WI38 (cell line): ENCODE measurements at regions not wholly inside any gene's neighbourhood (a gene's known extent, or its start where the extent isn't known, plus 50 kb on each side); places are given as distances from the start of the nearest gene placed in this dataset.

ENCODE experiments used
- H3K4me3 ChIP-seq: 2 replicates; pipeline ENCODE4 v1.5.1; 2011; ENCODE audit warnings: low read depth, mild to moderate bottlenecking, control low read depth, low read length
- CTCF ChIP-seq: IDR thresholded peaks from 2 replicates; pipeline ENCODE4 v1.5.1; 2012; ENCODE audit warnings: low read depth, mild to moderate bottlenecking, control low read depth, low read length

- no peak for TF ChIP-seq CTCF
- no peak overlapping the region for H3K4me3 ChIP-seq
Observed at GRCh38 chr1:177385760-177386698, 215.3 kb downstream of the BRINP2 start.

- no peak overlapping the region for H3K4me3 ChIP-seq
- TF ChIP-seq CTCF, result no peak
Observed at GRCh38 chr1:177384461-177384860, 213.7 kb downstream of the BRINP2 start.

- no peak for TF ChIP-seq CTCF
- H3K4me3 ChIP-seq, result no peak overlapping the region
Observed at GRCh38 chr1:177383715-177384114, 213.0 kb downstream of the BRINP2 start.

GRCh38 chr1:177377866-177378265 is 207.1 kb downstream of the BRINP2 start:
- H3K4me3 ChIP-seq, result no peak overlapping the region
- no peak for TF ChIP-seq CTCF

- no peak for TF ChIP-seq CTCF
- no peak overlapping the region for H3K4me3 ChIP-seq
Observed at GRCh38 chr1:177368255-177368654, 197.5 kb downstream of the BRINP2 start.

- no peak for TF ChIP-seq CTCF
- no peak overlapping the region for H3K4me3 ChIP-seq
Observed at GRCh38 chr1:177366091-177366490, 195.3 kb downstream of the BRINP2 start.

- no peak overlapping the region for H3K4me3 ChIP-seq
- no peak for TF ChIP-seq CTCF
Observed at GRCh38 chr1:177360791-177361190, 190.0 kb downstream of the BRINP2 start.
